Kidney epithelial cell (primary cell): ENCODE measurements at regions not wholly inside any gene's neighbourhood (a gene's known extent, or its start where the extent isn't known, plus 50 kb on each side); places are given as distances from the start of the nearest gene placed in this dataset.

ENCODE experiments used
- DNase-seq: peaks from one replicate; pipeline ENCODE4 v3.0.0-alpha.2; 2010; ENCODE audit warnings: low read depth
- H3K27me3 ChIP-seq: 2 replicates; pipeline ENCODE4 v1.6.0; 2011; ENCODE audit warnings: low read length; ENCODE audit not compliant: control insufficient read depth, insufficient read depth
- H3K36me3 ChIP-seq: 2 replicates; pipeline ENCODE4 v1.5.1; 2011; ENCODE audit warnings: low read length; ENCODE audit not compliant: control insufficient read depth, insufficient read depth
- H3K4me3 ChIP-seq: 2 replicates; pipeline ENCODE4 v1.5.1; 2011; ENCODE audit warnings: low read depth, mild to moderate bottlenecking, control low read depth, low read length
- TF ChIP-seq, protein P1 (sequence below): IDR thresholded peaks from 2 replicates; pipeline ENCODE4 v1.5.1; 2011; ENCODE audit warnings: mild to moderate bottlenecking, moderate library complexity, low read length, control low read depth, inconsistent platforms; ENCODE audit not compliant: insufficient read depth, poor library complexity, severe bottlenecking

DNA sequence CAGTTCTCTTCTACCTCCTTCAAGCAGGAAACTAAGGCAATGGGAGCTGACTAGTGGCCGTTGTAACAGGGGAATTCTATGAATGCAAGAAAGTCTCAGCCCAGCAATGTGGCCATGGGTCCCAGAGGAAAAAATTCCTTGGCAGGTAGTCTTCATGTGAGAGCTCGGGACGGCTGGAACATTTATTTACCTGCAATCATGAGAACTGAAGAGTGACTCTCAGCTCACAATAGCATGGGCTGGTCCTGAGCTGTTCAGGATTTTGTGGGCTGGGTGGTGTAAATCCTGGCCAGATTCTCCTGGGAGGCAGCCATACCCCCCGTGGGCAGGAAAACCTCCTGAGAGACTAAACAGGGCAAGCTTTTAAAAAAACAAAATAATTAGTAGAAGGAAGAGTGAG, 330.3 kb upstream of the CTNNB1 start:
- no peak for DNase-seq

DNA sequence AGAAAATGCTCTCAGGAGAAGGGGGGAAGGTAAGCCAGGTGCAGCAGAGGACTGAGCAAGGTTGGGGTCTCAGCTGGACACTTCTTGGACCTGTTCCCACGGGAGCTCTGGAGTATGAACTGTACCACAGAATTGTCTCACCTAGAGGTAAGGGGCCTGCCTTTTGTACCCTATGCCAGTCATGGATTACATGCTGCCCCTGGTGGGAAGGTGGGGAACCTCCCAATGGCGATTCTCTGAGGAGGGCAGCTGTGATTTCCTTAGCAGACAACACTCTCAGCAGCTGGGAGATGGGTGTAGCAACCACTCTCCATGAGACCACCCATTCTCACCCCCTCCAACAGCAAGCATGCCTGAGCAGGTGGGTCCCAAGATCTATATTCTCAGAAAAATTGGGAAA, 329.4 kb upstream of the CTNNB1 start:
- TF ChIP-seq, protein P1, sequence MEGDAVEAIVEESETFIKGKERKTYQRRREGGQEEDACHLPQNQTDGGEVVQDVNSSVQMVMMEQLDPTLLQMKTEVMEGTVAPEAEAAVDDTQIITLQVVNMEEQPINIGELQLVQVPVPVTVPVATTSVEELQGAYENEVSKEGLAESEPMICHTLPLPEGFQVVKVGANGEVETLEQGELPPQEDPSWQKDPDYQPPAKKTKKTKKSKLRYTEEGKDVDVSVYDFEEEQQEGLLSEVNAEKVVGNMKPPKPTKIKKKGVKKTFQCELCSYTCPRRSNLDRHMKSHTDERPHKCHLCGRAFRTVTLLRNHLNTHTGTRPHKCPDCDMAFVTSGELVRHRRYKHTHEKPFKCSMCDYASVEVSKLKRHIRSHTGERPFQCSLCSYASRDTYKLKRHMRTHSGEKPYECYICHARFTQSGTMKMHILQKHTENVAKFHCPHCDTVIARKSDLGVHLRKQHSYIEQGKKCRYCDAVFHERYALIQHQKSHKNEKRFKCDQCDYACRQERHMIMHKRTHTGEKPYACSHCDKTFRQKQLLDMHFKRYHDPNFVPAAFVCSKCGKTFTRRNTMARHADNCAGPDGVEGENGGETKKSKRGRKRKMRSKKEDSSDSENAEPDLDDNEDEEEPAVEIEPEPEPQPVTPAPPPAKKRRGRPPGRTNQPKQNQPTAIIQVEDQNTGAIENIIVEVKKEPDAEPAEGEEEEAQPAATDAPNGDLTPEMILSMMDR, result peak; percentile 10
- H3K36me3 ChIP-seq, result no peaks in the 10 kb centered on the region
- no peak for DNase-seq
- H3K27me3 ChIP-seq, result no peaks in the 10 kb centered on the region
- no peak overlapping the region for H3K4me3 ChIP-seq

More for the DNA sequence above, 330.3 kb upstream of the CTNNB1 start:
- no peaks in the 10 kb centered on the region for H3K27me3 ChIP-seq
- TF ChIP-seq, protein P1, result no peak
- no peaks in the 10 kb centered on the region for H3K36me3 ChIP-seq
- H3K4me3 ChIP-seq, result no peak overlapping the region

DNA sequence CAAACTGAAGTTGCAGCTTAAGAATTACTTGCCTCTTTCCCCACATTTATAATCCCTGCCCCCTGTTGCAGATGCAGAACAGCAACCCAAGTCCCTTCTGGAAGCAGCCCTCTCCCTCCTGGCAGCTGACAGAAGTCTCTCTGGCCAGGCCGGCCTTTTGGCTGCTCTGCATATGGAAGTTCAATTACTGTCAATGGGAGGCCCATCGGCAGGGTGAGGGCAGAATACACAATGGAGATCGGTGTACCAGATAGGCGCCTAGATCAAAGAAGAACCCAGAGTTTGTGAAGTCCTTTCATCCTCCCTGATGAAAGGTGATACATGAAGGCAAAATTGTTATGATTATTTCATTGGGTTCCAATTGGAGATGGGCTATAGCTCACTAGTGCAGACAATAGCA, 327.9 kb upstream of the CTNNB1 start:
- TF ChIP-seq, protein P1, result no peak
- Histone ChIP-seq H3K27me3 (no peaks in the 10 kb centered on the region), H3K4me3 (no peak overlapping the region), H3K36me3 (no peaks in the 10 kb centered on the region)
- no peak for DNase-seq

DNA sequence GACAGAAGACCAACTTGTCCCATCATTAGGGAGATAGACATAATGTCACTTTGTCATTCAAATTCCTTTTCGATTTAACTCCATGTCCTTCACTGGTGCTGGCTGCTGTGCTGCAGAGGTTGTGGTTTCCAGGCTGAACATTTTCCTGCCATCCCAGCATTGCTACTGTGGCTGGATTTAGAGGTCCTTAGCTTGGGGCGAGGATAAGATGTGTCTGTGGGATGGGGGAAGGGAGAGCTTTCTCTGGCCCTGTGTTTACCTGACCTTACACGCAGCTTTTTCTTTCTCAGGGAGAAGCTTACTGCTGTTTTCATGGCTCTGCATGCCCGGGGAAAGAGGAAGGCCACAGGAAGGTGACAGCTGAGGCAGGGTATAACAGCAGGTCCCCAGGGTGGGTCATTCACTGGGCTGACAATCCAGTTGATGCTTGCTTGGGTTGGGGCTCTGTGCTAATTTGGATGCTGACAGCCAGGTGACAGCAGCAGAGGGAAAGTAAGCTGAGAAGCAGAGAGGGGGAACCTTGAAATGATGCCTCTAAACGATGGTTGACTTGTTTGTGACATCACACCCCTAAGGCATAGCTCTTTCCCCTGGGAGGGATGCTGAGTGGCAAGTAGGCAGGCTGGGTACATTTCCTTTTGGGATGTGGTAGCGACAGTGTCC, 326.9 kb upstream of the CTNNB1 start:
- H3K27me3 ChIP-seq, result no peaks in the 10 kb centered on the region
- no peaks in the 10 kb centered on the region for H3K36me3 ChIP-seq
- TF ChIP-seq, protein P1, result no peak
- DNase-seq, result no peak
- no peak overlapping the region for H3K4me3 ChIP-seq

DNA sequence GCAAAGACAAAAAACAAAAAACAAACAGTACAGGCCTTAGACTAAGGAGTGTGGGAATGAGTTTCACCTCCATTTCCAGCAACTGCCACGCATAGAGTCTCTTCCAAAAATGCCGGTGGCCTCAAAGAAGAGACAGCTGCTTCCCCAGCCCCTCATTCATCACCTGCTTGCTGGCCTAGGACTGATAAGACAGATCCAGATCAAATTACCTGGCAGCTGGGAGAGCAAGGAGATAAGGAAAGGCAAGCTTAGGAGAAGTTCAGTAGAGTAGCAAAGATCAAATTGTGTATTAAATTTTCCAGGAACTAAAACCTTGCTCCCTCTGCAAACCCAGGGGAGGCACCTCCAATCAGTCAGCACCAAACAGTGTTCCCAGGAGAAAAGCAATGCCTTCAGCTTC, 325.8 kb upstream of the CTNNB1 start:
- no peaks in the 10 kb centered on the region for H3K36me3 ChIP-seq
- no peak overlapping the region for H3K4me3 ChIP-seq
- TF ChIP-seq, protein P1, result no peak
- no peaks in the 10 kb centered on the region for H3K27me3 ChIP-seq
- no peak for DNase-seq

DNA sequence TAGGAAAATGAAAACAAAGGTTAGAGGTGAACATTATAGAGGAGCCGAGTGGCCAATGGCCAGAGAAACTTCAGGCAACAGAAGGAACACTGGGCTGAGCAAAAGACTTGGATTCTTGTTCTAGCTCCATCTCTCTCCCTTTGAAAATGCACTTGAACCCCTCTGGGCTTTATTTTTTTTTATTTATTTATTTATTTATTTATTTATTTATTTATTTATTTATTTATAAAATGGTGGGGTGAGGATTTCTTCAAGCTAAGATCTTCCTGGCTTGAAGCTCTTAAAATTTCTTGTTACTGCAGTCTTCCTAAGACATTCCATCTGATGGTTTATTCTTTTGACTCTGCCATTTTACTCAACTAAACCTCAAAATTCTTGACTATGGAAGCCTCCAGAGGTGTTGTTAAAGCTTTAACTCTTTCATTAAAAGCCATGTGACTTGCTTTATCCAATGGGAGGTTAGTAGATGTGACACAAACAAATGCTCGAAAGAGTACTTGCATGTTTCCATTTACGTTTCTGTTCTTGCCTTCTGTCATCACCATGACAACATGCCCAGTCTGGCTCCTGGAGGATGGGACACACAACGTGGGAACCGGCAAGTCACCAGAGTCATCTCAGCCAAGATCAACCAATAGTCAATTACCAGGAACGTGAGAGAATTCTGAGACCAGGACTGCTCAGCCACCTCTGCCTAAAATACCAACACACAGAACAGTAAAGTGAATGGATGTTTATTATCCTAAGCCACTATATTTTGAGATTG, 325.2 kb upstream of the CTNNB1 start:
- TF ChIP-seq, protein P1, result no peak
- no peak for DNase-seq
- Histone ChIP-seq H3K36me3 (no peaks in the 10 kb centered on the region), H3K4me3 (no peak overlapping the region), H3K27me3 (no peaks in the 10 kb centered on the region)
